NOMO-1 (cell line): ENCODE measurements at regions not wholly inside any gene's neighbourhood (a gene's known extent, or its start where the extent isn't known, plus 50 kb on each side); places are given as distances from the start of the nearest gene placed in this dataset.
"Not testable (repeated sequence)": the region's sequence is repeated elsewhere in the genome, so short reads cannot be mapped to it uniquely, and the experiment has no call there.

Experiments
- DNase-seq, 2 experiments: peaks; one replicate each; lab custom pipeline; 2025; ENCODE audit not compliant: unreplicated experiment in 2 of 2; lab: John Stamatoyannopoulos, UW

- DNase-seq = no peak
Observed at GRCh38 chr20:60095456-60095855, 137.2 kb downstream of the CDH26 start.

DNA sequence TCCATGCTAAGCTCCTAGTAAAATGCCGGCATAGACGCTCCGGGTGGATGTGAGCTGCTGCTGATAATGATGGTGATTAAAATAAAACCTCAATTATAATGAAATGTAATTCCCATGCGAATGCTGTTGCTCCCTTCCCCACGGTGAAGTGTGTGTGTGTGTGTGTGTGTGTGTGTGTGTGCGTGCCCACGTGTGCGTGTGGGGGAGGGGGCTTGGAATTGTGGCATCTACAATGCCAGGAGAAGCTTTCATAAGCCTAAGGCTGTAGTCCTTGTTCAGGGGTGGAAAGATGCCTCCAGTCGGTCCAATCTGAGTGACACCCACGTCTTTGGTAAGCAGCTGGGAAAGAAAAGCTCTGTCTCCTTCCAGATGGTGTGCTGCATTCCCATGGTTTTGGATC is 137.9 kb downstream of the CDH26 start:
- DNase-seq = no peak

DNA sequence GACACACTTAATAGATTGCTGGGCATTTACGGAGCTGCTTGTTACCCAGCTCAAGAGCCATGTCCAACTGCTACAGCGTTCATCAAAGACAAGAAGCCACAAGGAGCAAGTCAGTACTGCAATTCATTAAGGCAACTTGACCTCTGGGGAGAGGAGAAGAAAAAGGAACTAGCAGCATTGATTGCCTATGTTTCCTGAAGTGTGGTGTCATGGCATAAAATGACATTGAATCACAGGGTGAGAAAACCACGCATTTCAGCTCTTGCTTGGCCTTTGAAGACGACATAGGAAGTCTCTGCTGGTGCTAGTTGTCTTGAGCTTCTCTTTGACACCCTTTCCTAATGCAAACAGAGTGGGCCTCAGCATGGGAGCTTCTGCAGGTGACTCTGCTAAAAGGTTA is 139.1 kb downstream of the CDH26 start:
- peak; percentile 60 to 88 for DNase-seq

- peak in 1 of 2 experiments; percentile 16 for DNase-seq
Observed at GRCh38 chr20:60100780-60101179, 142.6 kb downstream of the CDH26 start.

GRCh38 chr20:60101201-60101890 is 143.1 kb downstream of the CDH26 start:
- DNase-seq = no peak

DNA sequence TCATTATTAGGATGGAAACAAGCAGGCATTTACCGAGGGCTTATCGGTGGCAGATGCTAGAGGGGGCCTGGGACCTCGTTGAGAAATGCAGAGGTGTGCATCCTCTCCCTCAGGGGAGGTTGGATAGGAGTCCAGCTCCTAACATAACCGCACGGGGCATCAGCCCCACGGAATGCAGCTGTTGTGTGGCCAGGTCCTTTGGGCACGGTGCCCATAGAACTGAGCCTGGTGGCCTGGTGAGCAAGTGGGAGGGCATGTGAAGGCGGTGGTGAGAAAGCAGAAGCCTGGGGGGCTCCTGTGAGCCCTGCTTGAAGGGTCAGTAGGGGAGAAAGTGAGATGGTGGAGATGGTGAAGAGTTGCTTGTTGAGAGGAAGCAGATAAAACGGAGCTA is 143.7 kb downstream of the CDH26 start:
- no peak for DNase-seq

- no peak for DNase-seq
Observed at GRCh38 chr20:60102665-60103210, 144.5 kb downstream of the CDH26 start.

GRCh38 chr20:60104993-60105803 is 147.0 kb downstream of the CDH26 start:
- peak; percentile 22 to 39 for DNase-seq

DNA sequence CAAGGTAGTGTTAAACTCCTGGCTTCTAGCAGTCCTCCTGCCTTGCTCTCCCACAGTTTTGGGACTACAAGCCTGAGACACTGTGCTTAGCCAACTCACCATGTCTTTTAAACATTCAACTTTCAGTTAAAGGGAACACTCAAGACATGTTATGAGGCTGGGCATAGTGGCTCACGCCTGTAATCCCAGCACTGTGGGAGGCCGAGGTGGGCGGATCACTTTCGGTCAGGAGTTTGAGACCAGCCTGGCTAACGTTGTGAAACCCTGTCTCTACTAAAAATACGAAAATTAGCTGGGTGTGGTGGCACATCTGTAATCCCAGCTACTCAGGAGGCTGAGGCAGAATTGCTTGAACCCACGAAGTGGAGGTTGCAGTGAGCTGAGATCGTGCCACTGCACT is 148.0 kb downstream of the CDH26 start:
- not testable (repeated sequence) for DNase-seq

GRCh38 chr20:60107621-60108390 is 149.6 kb downstream of the CDH26 start:
- DNase-seq = peak in 1 of 2 experiments; percentile 37

DNA sequence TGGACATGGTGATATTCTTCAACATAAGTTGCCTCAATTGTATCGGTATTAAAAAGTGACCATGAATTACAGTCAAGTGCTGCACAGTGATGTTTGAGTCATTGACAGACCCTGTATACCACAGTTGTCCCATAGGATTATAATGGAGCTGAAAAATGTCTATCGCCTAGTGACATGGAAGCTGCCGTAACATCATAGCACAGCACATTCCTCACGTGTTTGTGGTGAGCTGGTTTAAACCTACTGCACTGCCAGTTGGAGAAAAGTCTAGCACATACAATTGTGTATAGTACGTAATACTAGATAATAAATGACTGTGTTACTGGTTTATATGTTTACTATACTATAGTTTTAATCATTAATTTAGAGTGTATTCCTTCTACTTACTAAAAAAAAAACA is 150.2 kb downstream of the CDH26 start:
- DNase-seq = no peak

DNA sequence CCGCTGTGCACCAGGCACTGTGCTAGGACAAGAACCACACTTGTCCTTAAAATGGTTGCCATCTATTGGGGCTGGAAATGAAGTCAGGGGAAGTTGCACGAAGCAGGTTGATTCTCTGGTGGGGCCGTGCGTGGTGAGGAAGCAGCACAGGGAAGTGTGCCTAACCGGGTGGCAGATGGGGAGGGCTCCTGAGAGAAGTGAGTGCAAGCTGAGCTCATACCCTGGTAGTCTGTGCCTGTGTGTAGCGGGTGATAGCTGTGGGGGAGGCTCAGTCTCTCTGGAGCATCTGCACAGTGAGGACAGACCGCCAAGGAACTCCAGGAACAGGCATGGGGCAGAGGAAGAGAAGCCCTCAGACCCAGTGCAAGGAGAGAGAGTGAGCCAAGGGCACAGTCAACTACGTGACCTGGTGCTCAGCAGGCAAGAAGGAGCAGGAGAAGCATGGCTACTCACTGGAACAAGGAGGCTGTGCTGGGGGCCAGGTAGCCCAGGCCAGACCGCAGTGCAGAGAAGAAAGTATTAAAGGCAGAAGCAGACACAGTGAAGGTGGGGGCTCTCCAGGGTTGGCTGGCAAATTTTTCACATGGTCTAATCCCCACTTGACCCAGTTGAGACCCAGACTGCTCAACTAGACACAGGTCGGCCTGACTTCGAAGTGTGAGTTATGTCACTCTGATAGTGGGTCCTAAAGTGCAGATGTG is 155.0 kb downstream of the CDH26 start:
- peak; percentile 32 to 56 for DNase-seq

DNA sequence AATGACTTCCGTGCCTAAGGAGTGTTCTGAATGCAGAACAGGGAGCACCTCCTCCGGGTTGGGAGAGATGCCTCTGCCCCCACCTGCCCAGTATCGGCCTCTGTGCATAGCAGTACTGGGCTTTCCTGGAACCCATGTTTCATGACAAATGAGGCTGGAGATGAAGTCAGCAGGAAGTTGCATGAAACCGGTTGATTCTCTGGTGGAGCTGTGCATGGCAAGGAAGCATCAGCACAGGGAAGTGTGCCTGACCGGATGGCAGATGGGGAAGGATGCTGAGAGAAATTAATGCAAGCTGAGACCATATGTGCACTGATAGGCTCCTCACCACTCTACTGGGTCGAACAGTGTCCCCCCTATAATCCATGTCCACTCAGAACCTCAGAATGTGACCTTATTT is 155.5 kb downstream of the CDH26 start:
- no peak for DNase-seq

DNA sequence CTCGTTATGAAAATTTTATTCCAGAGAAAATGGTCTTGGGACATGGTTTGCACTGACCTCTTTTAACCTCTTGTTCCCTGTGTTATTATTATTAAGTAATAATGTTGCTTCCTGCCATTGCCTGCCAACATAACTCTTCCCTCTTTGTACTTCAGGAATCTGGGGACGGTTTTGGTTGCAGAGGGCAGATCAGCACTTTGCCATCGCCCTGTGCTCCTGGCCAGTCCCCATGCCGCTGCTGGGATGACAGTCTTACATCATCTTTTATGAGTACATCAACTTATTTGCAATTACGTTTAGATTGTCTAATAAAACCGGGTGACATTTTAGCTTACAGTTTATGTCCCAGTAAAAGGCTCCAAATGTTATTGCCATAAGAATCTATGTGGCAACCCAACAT is 157.2 kb downstream of the CDH26 start:
- no peak for DNase-seq

DNA sequence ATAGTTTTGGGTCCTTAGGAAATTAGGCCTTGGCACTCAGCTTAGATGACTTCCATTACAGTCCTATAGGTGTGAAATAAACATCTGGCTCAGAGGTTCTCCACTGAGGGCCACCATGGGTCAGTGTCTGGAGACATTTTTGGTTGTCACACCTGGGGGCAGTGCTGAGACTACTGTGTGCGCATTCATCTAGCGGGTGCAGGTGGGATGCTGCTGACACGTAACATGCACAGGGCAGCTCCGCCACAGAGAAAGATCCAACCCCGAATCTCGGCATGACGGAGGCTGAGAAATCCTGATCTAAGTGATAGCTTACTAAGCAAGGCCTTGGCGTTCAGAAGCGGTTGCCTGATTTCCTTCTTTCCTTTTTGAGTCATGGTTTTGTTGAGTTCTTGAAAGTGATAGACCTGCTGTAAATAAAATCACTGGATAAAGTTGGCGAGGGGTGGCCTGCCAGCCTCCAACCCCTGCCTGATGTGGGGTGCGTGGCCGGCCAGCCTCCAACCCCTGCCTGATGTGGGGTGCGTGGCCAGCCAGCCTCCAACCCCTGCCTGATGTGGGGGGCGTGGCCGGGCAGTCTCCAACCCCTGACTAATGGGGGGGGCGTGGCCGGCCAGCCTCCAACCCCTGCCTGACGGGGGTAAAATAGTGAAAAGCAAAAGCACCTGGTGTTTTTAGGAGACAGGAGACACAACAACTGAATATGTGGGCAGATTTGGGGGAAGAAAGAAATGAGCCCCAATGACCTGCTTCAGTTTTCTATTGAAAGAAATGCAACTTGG is 158.1 kb downstream of the CDH26 start:
- DNase-seq = peak; percentile 57 to 69

- DNase-seq = peak in 1 of 2 experiments; percentile 95
Observed at GRCh38 chr20:60117065-60117464, 158.8 kb downstream of the CDH26 start.

DNA sequence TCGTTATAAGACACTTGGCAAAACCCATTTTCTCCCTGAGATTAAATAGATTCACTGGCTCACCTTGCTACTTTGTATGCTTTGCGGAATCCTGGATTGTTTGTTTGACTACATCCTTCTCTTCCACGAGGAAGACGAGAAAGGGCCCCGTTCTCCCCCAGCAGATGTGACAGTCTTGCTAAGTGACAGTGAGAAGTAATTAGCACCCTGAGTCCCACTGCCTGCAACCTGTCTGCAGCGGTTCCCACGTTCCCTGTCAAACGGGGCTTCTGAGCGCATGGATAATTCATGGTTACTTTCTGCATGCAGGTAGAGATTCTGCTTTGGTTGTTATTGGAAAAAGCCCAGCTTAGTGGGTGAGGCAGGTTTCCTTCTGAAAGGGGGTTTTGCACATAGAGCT is 163.7 kb downstream of the CDH26 start:
- no peak for DNase-seq

DNA sequence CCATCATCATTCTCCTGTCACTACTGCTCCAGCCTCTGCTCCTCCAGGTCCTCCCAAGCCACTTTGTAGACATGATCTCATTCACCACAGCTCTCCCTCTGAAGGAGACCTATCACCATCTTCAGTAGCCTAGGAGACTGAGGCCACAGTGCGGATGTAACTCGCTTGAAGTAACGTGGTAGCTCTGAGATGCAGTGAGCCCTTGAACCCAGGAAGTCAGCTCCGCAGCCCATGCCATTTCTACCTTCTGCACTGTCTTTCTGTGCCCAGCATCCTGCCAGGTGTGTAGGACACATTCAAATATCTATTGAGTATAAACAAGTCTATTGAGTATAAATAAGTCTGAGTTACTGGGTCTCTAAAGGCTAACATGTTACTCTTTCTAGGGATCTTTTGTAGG is 164.4 kb downstream of the CDH26 start:
- no peak for DNase-seq

GRCh38 chr20:60123096-60123495 is 164.9 kb downstream of the CDH26 start:
- DNase-seq = no peak

GRCh38 chr20:60123652-60124051 is 165.4 kb downstream of the CDH26 start:
- no peak for DNase-seq
